ENCODE measurements at regions not wholly inside any gene's neighbourhood (a gene's known extent, or its start where the extent isn't known, plus 50 kb on each side); places are given as distances from the start of the nearest gene placed in this dataset.

GRCh38 chr9:108245901-108246300, 609.9 kb downstream of the ACTL7B start:
- no peaks in the 10 kb centered on the region for H3K79me2 ChIP-seq (ENCODE audit: insufficient read depth, low read length)
- no peak overlapping the region for H3K4me3 ChIP-seq (replicated peaks in 1 of 3; ENCODE audit: low read depth in 2 of 3, low read length in 3 of 3)
- H3K4me1 ChIP-seq (ENCODE audit: control insufficient read depth in 1 of 2, insufficient read depth in 2 of 2, low read length in 2 of 2), result no peaks in the 10 kb centered on the region
- Mint-ChIP-seq H3K27me3 (ENCODE audit: low read depth in 3 of 3) (no peaks in the 10 kb centered on the region), H3K4me1 (no peaks in the 10 kb centered on the region), H3K9me3 (no peaks in the 10 kb centered on the region), H3K4me3 (no peak overlapping the region), H3K27ac (no peak overlapping the region), H3K36me3 (no peaks in the 10 kb centered on the region)
- no peaks in the 10 kb centered on the region for H4K20me1 ChIP-seq (ENCODE audit: insufficient read depth, low read length)
- no peaks in the 10 kb centered on the region for H3K36me3 ChIP-seq (replicated peaks in 1 of 2; ENCODE audit: control insufficient read depth in 1 of 2, insufficient read depth in 2 of 2, low read length in 2 of 2)
- no peaks in the 10 kb centered on the region for H3K9me3 ChIP-seq (replicated peaks in 1 of 2; ENCODE audit: control insufficient read depth in 1 of 2, insufficient read depth in 1 of 2, low read length in 2 of 2)
- no peak overlapping the region for H2AFZ ChIP-seq (ENCODE audit: insufficient read depth, low read depth, low read length, poor library complexity, severe bottlenecking)
- TF ChIP-seq CTCF (IDR thresholded peaks at IDR 0.05), result no peak
- no CpG with 5 or more reads among the region's 1 CpG for WGBS (ENCODE audit: insufficient coverage)
- no peak for DNase-seq
- intact Hi-C loops (cut with micrococcal nuclease), result no loop called here
- no peak overlapping the region for H3K9ac ChIP-seq (ENCODE audit: insufficient read depth, low read length, poor library complexity, severe bottlenecking)
- no peak overlapping the region for H3K27ac ChIP-seq (ENCODE audit: low read depth in 1 of 2, low read length in 2 of 2)
- no peaks in the 10 kb centered on the region for H3K27me3 ChIP-seq (ENCODE audit: control insufficient read depth in 2 of 2, insufficient read depth in 2 of 2, low read length in 2 of 2)
- H3K4me2 ChIP-seq (replicated peaks; ENCODE audit: extremely low read depth, low read length, poor library complexity, severe bottlenecking), result no peak overlapping the region

GRCh38 chr9:108245331-108245730, 610.5 kb downstream of the ACTL7B start:
- Mint-ChIP-seq H3K36me3 (no peaks in the 10 kb centered on the region), H3K27ac (no peak overlapping the region), H3K4me3 (no peak overlapping the region), H3K9me3 (no peaks in the 10 kb centered on the region), H3K4me1 (no peaks in the 10 kb centered on the region), H3K27me3 (ENCODE audit: low read depth in 3 of 3) (no peaks in the 10 kb centered on the region)
- Histone ChIP-seq H3K4me1 (ENCODE audit: control insufficient read depth in 1 of 2, insufficient read depth in 2 of 2, low read length in 2 of 2) (no peaks in the 10 kb centered on the region), H3K36me3 (replicated peaks in 1 of 2; ENCODE audit: control insufficient read depth in 1 of 2, insufficient read depth in 2 of 2, low read length in 2 of 2) (no peaks in the 10 kb centered on the region), H3K79me2 (ENCODE audit: insufficient read depth, low read length) (no peaks in the 10 kb centered on the region), H3K27me3 (ENCODE audit: control insufficient read depth in 2 of 2, insufficient read depth in 2 of 2, low read length in 2 of 2) (no peaks in the 10 kb centered on the region), H3K4me3 (replicated peaks in 1 of 3; ENCODE audit: low read depth in 2 of 3, low read length in 3 of 3) (no peak overlapping the region), H4K20me1 (ENCODE audit: insufficient read depth, low read length) (no peaks in the 10 kb centered on the region), H3K9me3 (replicated peaks in 1 of 2; ENCODE audit: control insufficient read depth in 1 of 2, insufficient read depth in 1 of 2, low read length in 2 of 2) (no peaks in the 10 kb centered on the region), H2AFZ (ENCODE audit: insufficient read depth, low read depth, low read length, poor library complexity, severe bottlenecking) (no peak overlapping the region), H3K9ac (ENCODE audit: insufficient read depth, low read length, poor library complexity, severe bottlenecking) (no peak overlapping the region), H3K4me2 (replicated peaks; ENCODE audit: extremely low read depth, low read length, poor library complexity, severe bottlenecking) (no peak overlapping the region), H3K27ac (ENCODE audit: low read depth in 1 of 2, low read length in 2 of 2) (no peak overlapping the region)
- no peak for DNase-seq
- intact Hi-C loops (cut with micrococcal nuclease), result no loop called here
- no CpG with 5 or more reads among the region's 2 CpGs for WGBS (ENCODE audit: insufficient coverage)
- no peak for TF ChIP-seq CTCF (IDR thresholded peaks at IDR 0.05)

Data from CD14-positive monocyte (primary cell).